Activated naive CD8-positive, alpha-beta T cell treated with anti-CD3 and anti-CD28 coated beads, Interleukin-2, amount 10 ng/mL, durations not matched to agents 7 days and 5 days (primary cell): ENCODE measurements at regions not wholly inside any gene's neighbourhood (a gene's known extent, or its start where the extent isn't known, plus 50 kb on each side); places are given as distances from the start of the nearest gene placed in this dataset.
"Not testable (repeated sequence)": the region's sequence is repeated elsewhere in the genome, so short reads cannot be mapped to it uniquely, and the experiment has no call there.

Source experiments
- ATAC-seq: fragments of 150-1000 bp; cut with Tn5 transposase; one replicate; pipeline ENCODE4 v1.10.0; 2021; ENCODE audit warnings: low read depth, moderate library complexity
- POLR2A ChIA-PET: fragments of 350-600 bp; sonication (Branson Sonifier 250); formaldehyde crosslinking; loops from one replicate; lab custom pipeline; 2021; ENCODE audit warnings: antibody characterized with exemption; lab: Charles Lee
- DNase-seq: peaks from one replicate; pipeline ENCODE4 v3.0.0; 2021
- H3K27ac Mint-ChIP-seq: one replicate; pipeline ENCODE4 v1.8.0; 2022; ENCODE audit warnings: mild to moderate bottlenecking, mixed read lengths
- H3K27me3 Mint-ChIP-seq: one replicate; pipeline ENCODE4 v1.8.0; 2022; ENCODE audit warnings: mild to moderate bottlenecking, moderate library complexity, mixed read lengths
- H3K36me3 Mint-ChIP-seq: one replicate; pipeline ENCODE4 v1.8.0; 2021; ENCODE audit warnings: mild to moderate bottlenecking, mixed read lengths
- H3K4me1 Mint-ChIP-seq: one replicate; pipeline ENCODE4 v1.8.0; 2021; ENCODE audit warnings: mixed read lengths
- H3K4me3 Mint-ChIP-seq: one replicate; pipeline ENCODE4 v1.8.0; 2022; ENCODE audit warnings: mild to moderate bottlenecking, moderate library complexity, mixed read lengths
- H3K9me3 Mint-ChIP-seq: one replicate; pipeline ENCODE4 v1.8.0; 2021; ENCODE audit warnings: mixed read lengths

DNA sequence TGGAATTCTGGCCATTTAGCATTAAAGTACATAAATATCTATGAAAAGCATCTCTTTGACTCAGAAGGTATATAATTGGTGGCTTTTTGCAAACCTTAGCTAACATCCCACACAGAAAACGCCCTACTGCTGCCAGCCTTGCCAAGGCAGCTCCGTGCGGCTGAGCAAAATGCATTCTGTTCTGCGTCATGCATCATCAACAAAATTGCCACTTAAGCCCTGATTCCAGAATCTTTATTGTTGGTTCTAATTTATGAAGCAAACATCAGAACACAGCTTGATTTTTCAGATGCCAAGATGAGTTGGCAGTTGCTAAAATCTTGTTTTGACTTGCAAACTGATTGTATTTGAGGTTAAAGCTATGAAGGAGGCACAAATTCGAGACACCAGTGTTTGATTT lies 314.9 kb upstream of the DEPDC1 start:
- POLR2A ChIA-PET = no interaction called here
- no peak overlapping the region for H3K27ac Mint-ChIP-seq
- DNase-seq (no peak), ATAC-seq (no peak)
- no peak overlapping the region for H3K4me3 Mint-ChIP-seq
- H3K36me3 Mint-ChIP-seq = no peaks in the 10 kb centered on the region
- H3K4me1 Mint-ChIP-seq = no peaks in the 10 kb centered on the region
- H3K9me3 Mint-ChIP-seq = peaks cover 1% of the 10 kb centered on the region
- H3K27me3 Mint-ChIP-seq = no peaks in the 10 kb centered on the region

DNA sequence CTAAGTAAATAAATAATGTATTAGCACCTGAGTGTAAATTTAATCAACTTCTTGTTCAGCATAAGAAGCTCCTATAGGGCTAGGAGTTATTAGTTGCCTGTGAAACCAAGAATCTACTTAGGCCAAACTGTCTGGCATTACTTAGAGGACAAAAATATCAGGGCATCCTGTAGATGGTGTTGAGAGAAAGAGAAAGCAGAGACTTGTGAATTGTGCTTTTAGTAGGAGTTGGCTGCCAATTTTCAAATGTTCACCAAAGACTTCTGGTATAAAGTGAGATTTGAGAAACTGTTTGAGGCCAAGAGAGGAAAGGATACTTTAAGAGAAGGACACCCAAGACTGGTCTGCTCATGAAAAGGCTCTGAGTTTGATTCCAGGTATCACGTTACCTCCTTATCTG lies 315.5 kb upstream of the DEPDC1 start:
- ATAC-seq = no peak
- Mint-ChIP-seq H3K9me3 (peaks cover 1% of the 10 kb centered on the region), H3K36me3 (no peaks in the 10 kb centered on the region)

DNA sequence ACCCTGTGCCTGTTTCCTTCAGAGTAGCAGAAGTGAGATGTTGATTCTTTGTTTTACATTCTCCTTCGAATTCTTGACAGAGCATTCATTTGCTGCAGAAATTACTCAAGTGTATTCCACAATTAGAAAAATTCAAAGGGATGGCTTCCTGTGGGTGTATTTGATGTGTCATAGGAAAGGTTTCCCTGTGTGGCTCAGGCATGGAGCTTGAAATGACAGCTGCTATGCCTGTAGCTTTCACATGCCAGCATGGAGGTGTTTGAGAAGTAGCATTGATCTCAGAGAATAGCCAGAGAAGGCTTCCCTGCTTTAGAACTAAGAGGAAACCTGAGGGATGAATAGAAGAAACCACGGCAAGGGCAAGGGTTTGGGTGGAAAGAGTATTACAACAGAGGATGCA lies 317.2 kb upstream of the DEPDC1 start:
- ATAC-seq = no peak
- H3K9me3 Mint-ChIP-seq = peaks cover 1% of the 10 kb centered on the region
- H3K36me3 Mint-ChIP-seq = no peaks in the 10 kb centered on the region
- H3K4me3 Mint-ChIP-seq = no peak overlapping the region
- no peak for DNase-seq
- POLR2A ChIA-PET = no interaction called here
- no peak overlapping the region for H3K27ac Mint-ChIP-seq
- no peaks in the 10 kb centered on the region for H3K4me1 Mint-ChIP-seq
- no peaks in the 10 kb centered on the region for H3K27me3 Mint-ChIP-seq

More for the DNA sequence above, 315.5 kb upstream of the DEPDC1 start:
- H3K4me1 Mint-ChIP-seq = no peaks in the 10 kb centered on the region
- DNase-seq = no peak
- no peaks in the 10 kb centered on the region for H3K27me3 Mint-ChIP-seq
- no peak overlapping the region for H3K4me3 Mint-ChIP-seq
- H3K27ac Mint-ChIP-seq = no peak overlapping the region
- POLR2A ChIA-PET = no interaction called here

DNA sequence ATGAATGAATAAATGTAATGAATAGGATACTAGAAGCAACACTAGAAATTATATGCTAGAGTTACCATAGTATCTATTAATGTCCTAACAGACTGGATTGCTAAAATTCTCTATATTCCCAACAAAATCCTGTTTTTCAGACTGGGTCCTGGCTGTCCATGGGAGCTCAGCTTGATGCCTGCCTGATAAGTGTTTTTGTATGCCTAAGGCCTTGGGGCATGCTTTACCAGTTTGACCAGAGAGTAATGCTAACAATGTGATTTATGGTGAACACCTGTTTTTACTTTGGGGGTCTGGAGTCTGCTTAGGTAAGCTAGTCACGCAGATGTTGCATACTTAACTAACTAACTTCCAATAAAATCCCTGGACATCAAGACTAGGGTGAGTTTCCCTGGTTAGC lies 318.8 kb upstream of the DEPDC1 start:
- Mint-ChIP-seq H3K27me3 (no peaks in the 10 kb centered on the region), H3K9me3 (peaks cover 1% of the 10 kb centered on the region), H3K36me3 (no peaks in the 10 kb centered on the region), H3K4me1 (no peaks in the 10 kb centered on the region), H3K27ac (no peak overlapping the region), H3K4me3 (no peak overlapping the region)
- DNase-seq (no peak), ATAC-seq (no peak)
- POLR2A ChIA-PET = no interaction called here

DNA sequence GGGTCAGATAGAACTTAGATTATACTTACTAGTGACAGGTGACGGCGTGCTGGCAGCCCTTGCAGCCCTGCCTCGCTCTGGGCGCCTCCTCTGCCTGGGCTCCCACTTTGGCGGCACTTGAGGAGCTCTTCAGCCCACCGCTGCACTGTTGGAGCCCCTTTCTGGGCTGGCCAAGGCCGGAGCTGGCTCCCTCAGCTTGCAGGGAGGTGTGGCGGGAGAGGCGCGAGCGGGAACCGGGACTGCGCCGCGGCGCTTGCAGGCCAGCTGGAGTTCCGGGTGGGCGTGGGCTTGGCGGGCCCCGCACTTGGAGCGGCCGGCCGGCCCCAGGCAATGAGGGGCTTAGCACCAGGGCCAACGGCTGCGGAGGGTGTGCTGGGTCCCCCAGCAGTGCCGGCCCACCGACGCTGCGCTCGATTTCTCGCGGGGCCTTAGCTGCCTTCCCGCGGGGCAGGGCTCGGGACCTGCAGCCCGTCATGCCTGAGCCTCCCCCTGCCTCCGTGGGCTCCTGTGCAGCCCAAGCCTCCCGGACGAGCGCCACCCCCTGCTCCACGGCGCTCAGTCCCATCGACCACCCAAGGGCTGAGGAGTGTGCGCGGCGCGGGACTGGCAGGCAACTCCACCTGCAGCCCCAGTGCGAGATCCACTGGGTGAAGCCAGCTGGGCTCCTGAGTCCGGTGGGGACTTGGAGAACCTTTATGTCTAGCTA lies 320.8 kb upstream of the DEPDC1 start:
- H3K9me3 Mint-ChIP-seq, POLR2A ChIA-PET, ATAC-seq, H3K27ac Mint-ChIP-seq, H3K27me3 Mint-ChIP-seq, H3K36me3 Mint-ChIP-seq, H3K4me1 Mint-ChIP-seq, DNase-seq, H3K4me3 Mint-ChIP-seq: not testable (repeated sequence)

DNA sequence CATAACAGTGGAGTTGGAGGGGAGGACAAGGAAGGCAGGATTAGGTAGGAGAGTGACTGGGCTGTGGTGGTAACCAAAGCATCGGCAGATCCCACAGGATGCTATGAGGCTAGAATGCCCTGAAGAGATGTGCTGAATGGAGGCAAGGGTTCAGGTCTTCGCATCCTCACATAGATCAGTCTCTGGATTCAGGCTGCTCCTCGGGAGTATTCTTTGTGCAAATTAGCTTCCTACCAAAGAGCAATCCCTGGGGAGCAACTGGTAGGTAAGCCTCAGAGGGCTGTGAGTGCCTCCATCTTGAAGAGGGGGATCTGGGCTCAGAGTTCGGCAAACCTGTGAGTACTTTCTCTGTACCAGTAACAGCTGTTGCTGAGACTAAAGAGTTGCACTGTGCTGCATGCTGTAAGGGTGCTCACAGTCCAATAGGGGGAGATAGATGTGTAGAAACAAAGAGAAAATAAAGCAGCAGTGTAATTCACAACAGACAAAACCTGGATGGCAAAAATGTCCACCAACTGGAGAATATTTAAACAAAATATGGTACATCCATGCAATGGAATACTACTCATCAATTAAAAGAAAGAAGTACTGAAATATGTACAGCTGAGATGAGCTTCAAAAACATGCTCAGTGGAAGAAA lies 322.4 kb upstream of the DEPDC1 start:
- POLR2A ChIA-PET = no interaction called here
- no peak for DNase-seq
- Mint-ChIP-seq H3K36me3 (no peaks in the 10 kb centered on the region), H3K4me3 (no peak overlapping the region), H3K27me3 (no peaks in the 10 kb centered on the region), H3K9me3 (peaks cover 1% of the 10 kb centered on the region), H3K4me1 (no peaks in the 10 kb centered on the region), H3K27ac (no peak overlapping the region)
- ATAC-seq = no peak

DNA sequence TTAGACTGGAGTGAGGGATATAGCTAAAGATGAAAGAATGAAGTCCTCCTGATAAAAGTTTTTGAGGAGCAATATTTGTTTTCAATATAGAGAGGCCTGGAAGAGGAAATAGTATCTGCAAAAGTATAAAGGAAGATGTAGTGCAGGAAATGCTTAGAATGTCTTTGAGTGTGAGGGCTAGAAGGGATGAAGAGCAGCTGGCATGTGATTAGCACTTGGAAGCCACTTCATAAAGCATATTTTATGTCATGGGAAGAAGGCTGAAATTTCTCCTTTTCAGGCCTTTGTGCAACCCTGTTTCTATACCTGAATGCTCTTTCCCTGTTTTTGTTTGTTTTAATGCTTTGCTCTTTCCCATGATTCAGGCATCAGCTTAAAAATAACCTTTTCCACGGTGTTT lies 323.3 kb upstream of the DEPDC1 start:
- Mint-ChIP-seq H3K4me3 (no peak overlapping the region), H3K36me3 (no peaks in the 10 kb centered on the region), H3K27ac (no peak overlapping the region), H3K4me1 (no peaks in the 10 kb centered on the region), H3K9me3 (peaks cover 1% of the 10 kb centered on the region), H3K27me3 (no peaks in the 10 kb centered on the region)
- DNase-seq = no peak
- POLR2A ChIA-PET = no interaction called here
- ATAC-seq = no peak

DNA sequence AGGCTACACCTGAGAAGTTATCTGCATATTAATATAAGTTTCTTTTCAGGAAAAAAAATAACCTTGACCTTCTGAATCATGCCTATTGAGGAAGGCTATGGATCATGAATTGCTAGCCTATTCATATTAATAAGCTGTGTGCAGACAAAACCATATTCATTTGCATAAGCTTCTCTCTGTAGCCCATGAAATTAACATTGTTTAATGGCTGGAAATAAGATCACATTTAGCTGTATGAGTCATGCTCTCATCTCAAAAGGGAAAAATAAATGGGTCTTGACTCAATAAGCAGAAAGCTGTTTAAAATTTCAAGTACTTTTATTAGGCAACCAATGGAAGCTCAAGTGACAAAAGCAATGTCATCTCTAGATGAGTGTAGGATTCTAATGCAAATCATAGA lies 330.0 kb upstream of the DEPDC1 start:
- H3K27me3 Mint-ChIP-seq = no peaks in the 10 kb centered on the region
- H3K36me3 Mint-ChIP-seq = no peaks in the 10 kb centered on the region
- POLR2A ChIA-PET = no interaction called here
- no peak overlapping the region for H3K27ac Mint-ChIP-seq
- ATAC-seq (no peak), DNase-seq (no peak)
- H3K9me3 Mint-ChIP-seq = peaks cover 9% of the 10 kb centered on the region
- H3K4me1 Mint-ChIP-seq = no peaks in the 10 kb centered on the region
- H3K4me3 Mint-ChIP-seq = no peak overlapping the region

DNA sequence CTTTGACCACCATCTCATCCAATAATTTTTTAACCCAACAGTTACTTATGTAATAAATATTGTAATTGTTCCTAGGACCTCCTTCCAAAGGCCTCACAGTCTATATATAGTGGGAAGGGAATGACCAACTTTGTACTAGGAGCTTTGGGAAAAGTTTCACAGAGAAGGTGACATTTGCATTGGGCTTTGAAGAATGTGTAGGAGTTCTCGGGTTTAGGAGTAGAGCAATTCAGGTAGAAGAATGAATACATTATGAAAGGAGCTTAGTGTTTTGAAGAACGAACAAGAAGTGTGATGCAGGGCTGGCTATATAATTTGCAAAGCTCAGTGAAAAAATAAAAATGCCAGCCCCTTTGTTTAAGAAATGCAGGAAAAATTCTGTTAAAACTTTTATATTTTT lies 330.4 kb upstream of the DEPDC1 start:
- Mint-ChIP-seq H3K4me1 (no peaks in the 10 kb centered on the region), H3K4me3 (no peak overlapping the region), H3K36me3 (no peaks in the 10 kb centered on the region), H3K27ac (no peak overlapping the region), H3K9me3 (peaks cover 9% of the 10 kb centered on the region), H3K27me3 (no peaks in the 10 kb centered on the region)
- POLR2A ChIA-PET = no interaction called here
- ATAC-seq (no peak), DNase-seq (no peak)

DNA sequence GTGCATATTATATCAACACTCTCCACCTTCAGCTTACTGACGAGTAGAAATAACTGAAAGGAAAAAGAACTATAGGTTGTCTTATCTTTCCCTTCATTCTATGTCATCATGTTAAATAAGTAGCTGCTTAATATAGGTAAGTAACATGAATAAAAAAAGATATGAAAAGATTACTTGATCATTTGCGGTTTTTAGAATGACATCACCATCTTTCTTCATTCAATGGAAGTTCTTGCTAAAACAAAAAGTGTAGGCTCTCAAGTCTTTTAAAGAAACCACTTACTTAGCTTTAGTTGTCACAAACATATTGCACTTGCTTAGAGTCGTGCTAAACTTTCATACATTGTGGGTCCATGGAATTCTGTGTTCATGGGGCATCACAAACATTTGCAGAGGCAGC lies 331.1 kb upstream of the DEPDC1 start:
- POLR2A ChIA-PET = no interaction called here
- no peak for ATAC-seq
- Mint-ChIP-seq H3K27me3 (no peaks in the 10 kb centered on the region), H3K27ac (no peak overlapping the region), H3K4me1 (no peaks in the 10 kb centered on the region), H3K4me3 (no peak overlapping the region), H3K9me3 (peaks cover 9% of the 10 kb centered on the region), H3K36me3 (no peaks in the 10 kb centered on the region)
- no peak for DNase-seq

DNA sequence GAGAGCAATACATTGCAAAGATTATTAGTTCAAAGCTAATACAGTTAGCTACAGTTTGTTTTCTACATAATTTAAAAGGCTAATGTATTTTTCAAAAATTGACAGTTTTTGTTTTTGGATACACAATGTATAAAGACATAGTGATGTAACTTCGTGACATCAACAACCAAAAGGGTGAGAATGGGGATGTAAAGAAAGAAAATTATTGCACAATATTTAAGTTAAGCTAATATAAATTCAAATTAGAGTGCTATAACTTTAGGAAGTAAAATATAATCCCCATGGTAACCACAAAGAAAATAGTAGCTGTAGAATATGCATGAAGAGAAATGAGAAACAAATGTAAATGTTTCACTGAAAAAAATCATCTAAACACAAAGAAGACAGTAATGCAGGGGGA lies 334.4 kb upstream of the DEPDC1 start:
- Mint-ChIP-seq H3K27me3 (no peaks in the 10 kb centered on the region), H3K27ac (no peak overlapping the region), H3K4me3 (no peak overlapping the region), H3K36me3 (no peaks in the 10 kb centered on the region), H3K4me1 (no peaks in the 10 kb centered on the region), H3K9me3 (peaks cover 11% of the 10 kb centered on the region)
- POLR2A ChIA-PET = no interaction called here
- DNase-seq = no peak
- ATAC-seq = no peak

DNA sequence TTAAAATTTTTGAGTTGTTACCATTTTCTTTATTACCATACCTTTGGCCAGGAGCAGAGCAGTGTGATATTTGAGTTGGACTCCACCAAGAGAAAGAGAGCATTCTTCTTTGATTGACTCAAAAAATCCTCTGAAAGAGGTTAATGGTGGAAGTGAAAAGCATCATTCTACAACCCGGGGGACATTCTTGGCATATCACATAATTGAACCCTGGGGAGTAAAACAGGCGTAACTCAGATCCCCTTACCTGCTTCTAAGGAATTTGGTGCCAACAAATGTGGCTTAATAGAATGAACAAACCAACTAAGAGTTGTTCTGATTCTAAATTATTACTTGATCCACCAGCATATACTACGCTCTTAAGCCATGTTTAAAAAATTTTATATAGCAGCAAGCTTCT lies 351.1 kb upstream of the DEPDC1 start:
- Mint-ChIP-seq H3K36me3 (no peaks in the 10 kb centered on the region), H3K27me3 (no peaks in the 10 kb centered on the region), H3K4me1 (no peaks in the 10 kb centered on the region), H3K27ac (no peak overlapping the region), H3K9me3 (peaks cover 2% of the 10 kb centered on the region), H3K4me3 (no peak overlapping the region)
- POLR2A ChIA-PET = no interaction called here
- DNase-seq = no peak
- ATAC-seq = no peak

DNA sequence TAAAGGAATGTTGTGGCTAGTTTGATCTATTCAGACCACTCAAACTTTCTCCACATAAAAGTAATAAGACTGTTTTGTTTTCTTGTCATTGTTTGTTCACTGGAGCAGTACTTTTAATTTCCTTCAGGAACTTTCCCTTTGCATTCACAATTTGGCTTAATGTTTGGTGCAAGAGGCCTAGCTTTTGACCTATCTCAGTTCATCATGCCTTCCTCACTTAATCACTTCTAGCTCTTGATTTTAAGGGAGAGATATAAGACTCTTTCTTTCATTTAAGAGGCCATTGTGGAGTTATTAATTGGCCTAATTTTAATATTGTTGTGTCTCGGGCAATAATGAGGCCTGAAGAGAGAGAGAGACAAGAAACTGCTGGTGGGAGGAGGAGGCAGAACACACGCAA lies 371.7 kb upstream of the DEPDC1 start:
- no peak for DNase-seq
- no peaks in the 10 kb centered on the region for H3K4me1 Mint-ChIP-seq
- no peaks in the 10 kb centered on the region for H3K27me3 Mint-ChIP-seq
- POLR2A ChIA-PET = no interaction called here
- no peak overlapping the region for H3K27ac Mint-ChIP-seq
- H3K4me3 Mint-ChIP-seq = no peak overlapping the region
- H3K36me3 Mint-ChIP-seq = no peaks in the 10 kb centered on the region
- no peak for ATAC-seq
- peaks cover 8% of the 10 kb centered on the region for H3K9me3 Mint-ChIP-seq

DNA sequence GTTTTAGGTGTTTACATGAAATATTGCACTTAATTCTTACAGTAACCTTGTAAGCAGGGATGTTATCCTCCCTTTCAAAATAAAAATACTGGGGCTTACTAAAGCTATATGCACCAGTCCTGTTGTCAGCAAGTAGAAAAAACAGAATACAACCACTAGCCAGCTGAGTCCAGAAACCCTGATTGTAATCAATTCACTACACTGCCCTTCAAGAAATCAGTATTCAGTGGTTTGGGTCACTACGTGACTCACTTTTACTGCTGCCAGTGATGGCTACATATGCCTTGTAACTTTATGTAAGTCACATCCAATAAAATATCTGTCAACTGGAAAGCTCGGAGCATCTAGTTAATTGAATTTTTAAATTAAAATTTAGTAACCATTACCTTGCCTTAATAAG lies 376.3 kb upstream of the DEPDC1 start:
- H3K4me3 Mint-ChIP-seq = no peak overlapping the region
- no peaks in the 10 kb centered on the region for H3K9me3 Mint-ChIP-seq
- H3K27me3 Mint-ChIP-seq = no peaks in the 10 kb centered on the region
- DNase-seq (no peak), ATAC-seq (no peak)
- H3K36me3 Mint-ChIP-seq = no peaks in the 10 kb centered on the region
- no peaks in the 10 kb centered on the region for H3K4me1 Mint-ChIP-seq
- H3K27ac Mint-ChIP-seq = no peak overlapping the region
- POLR2A ChIA-PET = no interaction called here
